ENCODE measurements at regions not wholly inside any gene's neighbourhood (a gene's known extent, or its start where the extent isn't known, plus 50 kb on each side); places are given as distances from the start of the nearest gene placed in this dataset.

DNA sequence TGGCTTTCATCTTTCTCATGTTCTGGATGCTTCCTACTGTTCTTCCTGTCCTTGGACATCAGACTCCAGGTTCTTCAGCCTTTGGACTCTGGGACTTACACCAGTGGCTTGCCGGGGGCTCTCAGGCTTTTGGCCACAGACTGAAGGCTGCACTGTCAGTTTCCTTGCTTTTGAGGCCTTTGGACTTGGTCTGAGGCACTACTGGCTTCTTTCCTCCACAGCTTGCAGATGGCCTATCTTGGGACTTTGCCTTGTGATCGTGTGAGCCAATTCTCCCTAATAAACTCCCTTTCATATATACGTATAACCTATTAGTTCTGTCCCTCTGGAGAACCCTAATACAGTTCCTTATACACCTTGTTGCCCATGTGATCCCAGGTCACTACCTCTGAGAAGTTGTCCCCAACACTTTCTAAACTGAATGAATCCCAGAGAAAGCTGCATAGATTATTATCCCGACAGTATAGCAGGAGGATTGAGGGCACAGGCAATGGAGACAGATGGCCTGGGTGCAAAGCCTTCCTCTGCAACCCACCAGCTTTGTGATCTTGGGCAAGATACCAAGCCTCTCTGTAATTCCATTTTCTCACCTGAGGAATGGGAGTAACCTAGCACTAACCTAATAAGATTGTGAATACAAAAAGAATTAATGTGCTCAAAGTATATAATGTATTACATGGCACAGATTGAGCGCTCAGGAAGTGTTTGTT, 449.6 kb upstream of the BRINP1 start:
- ATAC-seq: no peak

DNA sequence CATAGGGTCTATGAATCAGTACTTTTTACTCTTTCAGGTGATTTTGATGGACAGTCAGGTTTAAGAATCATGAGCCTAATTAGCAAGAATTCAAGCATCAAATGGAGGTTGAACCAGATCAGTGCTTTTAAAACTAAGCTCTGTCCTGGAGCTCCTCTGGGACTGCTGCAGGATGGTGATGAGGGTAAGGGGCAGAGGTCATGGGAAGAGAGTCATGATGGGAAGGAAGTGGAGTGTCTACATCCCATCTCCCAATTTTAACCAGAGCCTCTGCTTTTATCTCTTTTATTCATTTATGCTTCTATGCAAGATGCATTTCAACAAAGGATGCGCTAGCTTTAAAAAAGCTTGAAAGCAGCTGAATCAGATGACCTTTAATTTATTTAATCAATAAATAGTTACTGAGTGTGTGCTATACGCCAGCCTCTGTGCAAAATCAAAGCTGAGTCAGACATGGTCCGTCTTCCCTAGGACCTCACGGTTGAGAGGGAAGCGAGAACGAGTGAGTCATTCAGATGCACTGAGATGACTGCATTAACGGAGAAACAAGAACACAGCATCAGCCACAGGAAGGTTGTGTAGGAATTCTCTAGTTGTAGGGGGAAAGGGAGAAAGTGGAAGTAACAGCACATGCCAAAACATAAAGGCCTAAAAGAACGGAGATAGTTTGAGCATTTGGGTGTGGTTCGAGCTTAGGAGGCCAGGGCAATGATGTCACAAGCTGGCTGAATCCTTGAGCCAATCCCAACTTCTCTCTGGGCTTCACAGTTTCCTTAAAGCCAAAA, 441.6 kb upstream of the BRINP1 start:
- peak; percentile 73 for ATAC-seq

GRCh38 chr9:119803679-119804078, 434.4 kb upstream of the BRINP1 start:
- no peak for ATAC-seq

DNA sequence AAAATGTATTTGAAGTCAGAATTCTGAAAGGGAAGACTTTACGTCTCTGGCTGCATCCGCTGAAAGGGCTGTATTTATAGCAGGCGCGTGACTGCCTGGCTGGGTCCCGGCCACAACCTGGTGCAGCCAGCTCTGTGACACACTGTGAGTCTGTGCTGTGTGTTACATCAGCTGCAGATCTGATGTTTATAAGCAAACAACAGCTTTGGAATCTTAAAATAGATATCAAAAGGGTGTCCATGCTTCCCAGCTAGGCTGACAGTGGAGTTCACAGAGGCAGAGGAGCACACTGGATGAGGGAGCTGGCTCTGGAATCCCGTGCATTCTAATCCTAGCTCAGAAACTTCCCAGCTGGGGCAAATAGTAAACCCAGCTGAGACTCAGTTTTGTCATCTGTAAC, 433.4 kb upstream of the BRINP1 start:
- ATAC-seq: peak; percentile 87

DNA sequence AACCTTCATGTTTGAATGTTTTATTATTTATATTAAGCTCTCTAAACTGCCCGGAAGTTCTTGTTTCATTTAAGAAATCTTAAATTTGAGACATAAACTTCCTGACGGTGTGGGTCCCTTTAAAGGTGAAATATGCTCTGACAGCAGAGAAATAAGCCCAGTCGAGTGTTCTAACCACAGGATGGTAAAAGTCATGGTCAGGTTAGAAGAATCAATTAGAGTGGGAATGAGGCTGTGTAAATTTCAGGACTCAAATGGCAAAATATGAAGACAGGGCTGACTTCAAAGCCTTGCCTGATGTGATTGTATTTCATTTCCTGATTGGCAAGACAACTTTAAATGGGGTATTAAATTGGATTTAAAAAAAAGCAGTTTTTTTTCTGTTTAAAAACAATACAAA, 432.9 kb upstream of the BRINP1 start:
- no peak for ATAC-seq

- peak; percentile 53 for ATAC-seq
Observed at GRCh38 chr9:119801311-119801710, 432.1 kb upstream of the BRINP1 start.

DNA sequence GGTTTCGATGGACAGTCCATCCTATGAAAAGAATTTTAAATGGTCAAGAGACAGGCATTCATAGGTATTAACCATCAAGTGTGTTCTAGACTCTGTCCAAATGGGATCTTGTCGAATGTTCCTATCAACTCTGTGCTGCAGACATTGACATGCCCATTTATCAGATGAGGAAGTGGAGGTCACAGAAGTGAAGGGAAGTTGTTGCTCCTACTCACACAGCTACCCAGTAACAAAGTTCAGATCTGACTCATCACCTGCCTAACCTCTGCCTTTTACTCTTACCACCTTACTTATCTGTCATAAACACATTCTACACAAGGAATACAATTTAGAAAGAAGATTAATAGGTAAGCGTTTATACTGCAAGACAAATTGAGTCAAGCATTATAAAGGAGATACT, 426.2 kb upstream of the BRINP1 start:
- ATAC-seq: no peak

- no peak for ATAC-seq
Observed at GRCh38 chr9:119794836-119795235, 425.6 kb upstream of the BRINP1 start.

DNA sequence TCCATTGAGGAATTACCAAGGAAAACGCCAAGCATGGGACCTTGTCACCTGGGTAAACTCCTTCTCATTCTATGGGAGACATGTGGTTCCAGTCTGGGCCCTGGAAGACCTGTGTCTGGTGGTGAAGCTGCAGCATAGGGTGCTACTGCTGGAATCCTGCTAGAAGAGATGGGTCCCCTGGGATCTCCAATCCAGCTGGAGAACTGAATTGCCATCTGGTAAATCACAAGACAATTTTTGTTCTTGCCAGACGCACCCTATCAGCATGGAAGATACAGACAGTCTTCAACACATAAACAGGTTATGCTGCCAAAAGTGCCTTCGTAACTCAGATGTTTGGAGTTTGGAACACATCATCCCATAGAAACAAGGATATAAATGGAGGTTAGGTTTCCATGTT, 424.0 kb upstream of the BRINP1 start:
- no peak for ATAC-seq

DNA sequence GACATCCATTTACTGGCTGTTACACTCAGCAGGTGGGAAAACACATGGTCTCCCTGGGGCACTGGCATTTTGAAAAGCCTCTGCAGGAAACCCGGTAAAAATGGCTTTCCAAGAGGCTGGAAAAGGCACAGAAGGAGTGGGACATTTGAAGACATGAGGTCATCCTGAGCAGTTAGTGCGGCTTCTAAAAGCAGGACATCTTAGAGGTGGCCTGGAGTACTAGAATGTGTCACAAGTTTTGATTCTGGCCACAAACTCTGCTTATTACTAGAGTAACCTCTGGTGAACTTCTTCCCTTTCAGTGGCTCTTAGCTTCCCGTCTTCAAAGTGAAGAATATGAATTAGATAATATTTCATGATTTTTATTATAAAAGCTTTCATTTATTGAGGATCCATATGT, 423.0 kb upstream of the BRINP1 start:
- ATAC-seq: no peak

DNA sequence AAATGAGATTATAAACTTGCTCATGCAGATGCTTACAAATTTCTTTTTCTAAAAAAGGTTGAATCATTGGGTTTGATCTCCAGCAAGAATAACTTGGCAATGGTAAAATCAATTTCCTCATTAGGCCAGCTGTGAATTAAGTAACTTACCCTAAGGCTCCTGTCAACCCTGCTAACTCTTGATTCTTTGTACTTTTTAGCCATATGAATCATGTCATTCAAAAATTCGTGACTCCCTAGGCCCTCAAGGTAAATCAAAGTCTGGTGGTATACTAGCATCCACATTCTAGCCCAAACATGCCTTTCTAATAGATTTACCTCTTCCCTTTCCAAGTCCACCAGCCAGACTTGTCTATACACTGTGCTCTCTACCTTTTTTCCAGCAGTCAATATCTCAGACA, 420.8 kb upstream of the BRINP1 start:
- peak; percentile 91 for ATAC-seq

DNA sequence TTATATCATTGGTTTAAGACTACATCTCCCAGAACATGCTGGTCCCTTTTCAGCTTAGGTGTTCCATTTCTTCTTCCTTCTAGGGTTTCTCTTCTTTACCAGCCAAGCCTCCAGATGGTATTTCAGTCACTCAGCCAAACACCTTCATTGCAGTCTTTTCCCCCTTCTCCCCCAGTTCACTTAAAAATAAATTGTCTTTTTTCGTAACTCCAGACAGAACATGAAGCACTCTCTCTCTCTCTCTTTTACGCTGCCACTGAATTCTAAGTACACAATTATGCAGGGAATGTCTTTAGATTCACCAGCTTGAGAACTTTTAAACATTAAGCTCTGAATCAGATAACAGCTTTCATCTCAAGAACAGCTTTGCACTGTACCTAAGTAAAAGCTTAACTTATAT, 419.7 kb upstream of the BRINP1 start:
- no peak for ATAC-seq

DNA sequence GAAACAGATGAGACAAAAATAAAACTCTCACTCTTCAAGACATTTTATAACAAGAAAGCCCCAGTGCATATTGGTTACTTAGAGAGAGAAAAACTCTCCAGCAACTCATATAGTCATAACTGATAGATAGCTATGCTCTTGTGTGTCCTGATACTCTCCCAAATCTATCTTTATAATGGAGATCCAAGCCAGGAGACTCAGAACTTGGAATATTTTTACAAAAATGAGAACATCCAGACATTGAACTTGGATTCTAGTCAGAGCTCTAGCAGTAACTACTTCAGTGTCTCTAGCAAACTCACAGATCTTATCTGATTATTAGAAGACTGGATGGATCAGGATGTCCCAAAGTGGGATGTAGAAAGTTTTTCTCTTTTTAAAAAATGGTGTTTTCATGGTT, 412.7 kb upstream of the BRINP1 start:
- no peak for ATAC-seq

- no peak for ATAC-seq
Observed at GRCh38 chr9:119775410-119775809, 406.2 kb upstream of the BRINP1 start.

DNA sequence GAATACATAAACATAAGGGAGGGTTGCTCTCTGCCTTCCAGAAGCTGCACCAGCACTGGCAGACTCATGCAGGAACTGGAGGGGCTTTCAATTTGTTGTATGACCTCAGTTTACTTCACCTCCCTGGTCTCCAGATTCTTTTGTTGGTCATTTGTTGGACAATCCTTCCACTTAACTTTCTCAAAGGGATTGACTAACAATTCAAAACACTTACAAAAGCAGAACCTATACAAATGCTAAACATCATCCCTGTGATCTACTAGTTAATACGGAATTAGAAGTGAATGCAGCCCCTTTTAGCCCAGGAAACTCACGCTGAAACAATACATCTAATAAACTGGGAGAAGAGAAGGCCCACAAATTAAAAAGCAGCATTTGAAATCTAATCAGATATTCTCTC, 404.6 kb upstream of the BRINP1 start:
- no peak for ATAC-seq

GRCh38 chr9:119771341-119771740, 402.1 kb upstream of the BRINP1 start:
- ATAC-seq: no peak

- no peak for ATAC-seq
Observed at GRCh38 chr9:119768266-119768665, 399.0 kb upstream of the BRINP1 start.

- ATAC-seq: no peak
Observed at GRCh38 chr9:119765632-119766175, 396.5 kb upstream of the BRINP1 start.

DNA sequence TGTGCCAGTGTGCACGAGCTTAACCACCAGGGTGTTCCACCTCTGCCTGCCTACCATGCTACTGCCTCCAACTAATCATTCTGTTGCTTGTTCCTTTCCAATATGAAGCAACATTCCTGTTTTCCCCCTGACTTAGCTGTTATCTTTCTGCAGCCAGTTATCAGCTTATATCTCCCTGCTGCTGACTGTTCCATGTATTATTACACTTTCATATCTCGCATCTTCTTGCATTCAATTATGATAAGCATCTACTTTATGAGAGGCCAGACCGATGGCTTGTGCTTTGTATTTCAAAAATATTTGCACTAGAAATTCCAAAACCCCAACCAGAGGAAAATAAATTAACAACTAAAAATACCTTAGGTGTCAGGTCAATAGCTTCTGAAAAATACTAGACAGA, 394.0 kb upstream of the BRINP1 start:
- no peak for ATAC-seq

DNA sequence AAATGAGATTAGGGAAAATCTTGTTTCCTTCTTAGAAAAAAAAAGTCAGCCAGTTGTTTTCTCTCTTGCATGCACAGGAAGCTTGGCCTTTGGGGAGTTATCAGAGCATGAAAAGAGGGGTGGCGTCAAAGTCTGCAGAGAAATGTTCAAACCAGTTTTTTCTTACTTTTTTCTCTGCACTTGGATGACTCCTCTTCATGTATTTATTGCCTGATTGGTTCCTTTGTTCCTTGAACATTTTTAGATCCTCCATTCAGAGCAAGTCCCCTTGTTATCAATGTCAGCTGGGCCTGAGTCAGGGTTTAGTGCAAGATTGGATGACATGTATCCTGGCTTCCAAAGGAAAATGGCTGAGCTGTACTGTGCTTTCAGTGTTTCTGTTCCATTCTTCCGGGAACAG, 392.6 kb upstream of the BRINP1 start:
- ATAC-seq: no peak

GRCh38 chr9:119758990-119759389, 389.8 kb upstream of the BRINP1 start:
- ATAC-seq: no peak

GRCh38 chr9:119758241-119758640, 389.0 kb upstream of the BRINP1 start:
- no peak for ATAC-seq

- ATAC-seq: no peak
Observed at GRCh38 chr9:119739476-119739875, 370.2 kb upstream of the BRINP1 start.
